Natural killer cell (primary cell): ENCODE measurements at regions not wholly inside any gene's neighbourhood (a gene's known extent, or its start where the extent isn't known, plus 50 kb on each side); places are given as distances from the start of the nearest gene placed in this dataset.

Experiments
- ATAC-seq, 3 donors: fragments of 150-1000 bp in 2 of 3; fragments of 200-7000 bp in 1 of 3; cut with Tn5 transposase; 1 replicate in 1 of 3; 2 replicates in 2 of 3; pipeline ENCODE4 v1.10.0; 2021; ENCODE audit warnings: mild to moderate bottlenecking in 2 of 3, moderate library complexity in 2 of 3
- DNase-seq, 2 donors: peaks; one replicate each; pipeline versions ENCODE4 v3.0.0 to v3.0.0-alpha.2; 2013 to 2021; ENCODE audit warnings: mixed read lengths in 1 of 2
- H3K27ac ChIP-seq: one replicate; pipeline ENCODE4 v1.5.1; 2013; ENCODE audit warnings: mild to moderate bottlenecking, low read length
- H3K27me3 ChIP-seq: one replicate; pipeline ENCODE4 v1.6.1; 2013; ENCODE audit warnings: low read length; ENCODE audit not compliant: control insufficient read depth, insufficient read depth
- H3K36me3 ChIP-seq: one replicate; pipeline ENCODE4 v1.6.1; 2013; ENCODE audit warnings: low read length; ENCODE audit not compliant: control insufficient read depth, insufficient read depth
- H3K4me1 ChIP-seq: one replicate; pipeline ENCODE4 v1.6.1; 2013; ENCODE audit warnings: low read length; ENCODE audit not compliant: control insufficient read depth, insufficient read depth
- H3K4me3 ChIP-seq: one replicate; pipeline ENCODE4 v1.5.1; 2013; ENCODE audit warnings: low read length
- H3K9me3 ChIP-seq: one replicate; pipeline ENCODE4 v1.6.1; 2013; ENCODE audit warnings: low read length; ENCODE audit not compliant: control insufficient read depth, insufficient read depth
- H3K27ac Mint-ChIP-seq, 2 donors: one replicate each; pipeline ENCODE4 v1.8.0; 2022; ENCODE audit warnings: mild to moderate bottlenecking in 2 of 2, mixed read lengths in 2 of 2, moderate library complexity in 1 of 2
- H3K27me3 Mint-ChIP-seq, 2 donors: one replicate each; pipeline ENCODE4 v1.8.0; 2022; ENCODE audit warnings: low read depth in 2 of 2, mixed read lengths in 2 of 2
- H3K36me3 Mint-ChIP-seq: one replicate; pipeline ENCODE4 v1.8.0; 2022; ENCODE audit warnings: mixed read lengths
- H3K4me1 Mint-ChIP-seq, 2 donors: one replicate each; pipeline ENCODE4 v1.8.0; 2022; ENCODE audit warnings: mixed read lengths in 2 of 2
- H3K4me3 Mint-ChIP-seq: one replicate; pipeline ENCODE4 v1.8.0; 2022; ENCODE audit warnings: mild to moderate bottlenecking, moderate library complexity, mixed read lengths
- H3K9me3 Mint-ChIP-seq, 2 donors: one replicate each; pipeline ENCODE4 v1.8.0; 2022; ENCODE audit warnings: mixed read lengths in 2 of 2
- CTCF ChIP-seq: fragments of 200-600 bp; IDR thresholded peaks from one replicate; pipeline ENCODE4 v1.8.0; 2022; ENCODE audit warnings: antibody characterized with exemption
- WGBS: methylation state at CpG from one replicate; pipeline ENCODE4 v1.1.7; 2013; ENCODE audit warnings: missing lambda C conversion rate; ENCODE audit not compliant: insufficient coverage; 5-methylcytosine and 5-hydroxymethylcytosine counted together
- intact Hi-C: fragments of 100-400 bp; cut with micrococcal nuclease; formaldehyde crosslinking; loops from one replicate; pipeline ENCODE4 v1.14.2; 2022

- Mint-ChIP-seq H3K27ac (no peak overlapping the region), H3K27me3 (peaks cover 15 to 42% of the 10 kb centered on the region in 2 donors), H3K4me3 (no peak overlapping the region), H3K36me3 (no peaks in the 10 kb centered on the region), H3K9me3 (no peaks in the 10 kb centered on the region), H3K4me1 (no peaks in the 10 kb centered on the region)
- TF ChIP-seq CTCF: no peak
- H3K9me3 ChIP-seq: peaks cover 6% of the 10 kb centered on the region
- intact Hi-C loops: no loop called here
- no peak for DNase-seq
- H3K27me3 ChIP-seq: no peaks in the 10 kb centered on the region
- H3K27ac ChIP-seq: no peak overlapping the region
- WGBS: 98% methylated on average over 5 of the region's 7 CpGs
- H3K4me3 ChIP-seq: no peak overlapping the region
- H3K36me3 ChIP-seq: no peaks in the 10 kb centered on the region
- H3K4me1 ChIP-seq: no peaks in the 10 kb centered on the region
- ATAC-seq: no peak
Measured at GRCh38 chr15:31964586-31965307, 65.6 kb upstream of the CHRNA7 start.

- Mint-ChIP-seq H3K9me3 (no peaks in the 10 kb centered on the region), H3K4me3 (no peak overlapping the region), H3K27me3 (peaks cover 8 to 45% of the 10 kb centered on the region in 2 donors), H3K36me3 (no peaks in the 10 kb centered on the region), H3K4me1 (peaks cover 3 to 5% of the 10 kb centered on the region in 2 donors), H3K27ac (no peak overlapping the region)
- 84% methylated on average over 4 of the region's 4 CpGs for WGBS
- Histone ChIP-seq H3K4me3 (no peak overlapping the region), H3K4me1 (peaks cover 1% of the 10 kb centered on the region), H3K27ac (no peak overlapping the region), H3K36me3 (no peaks in the 10 kb centered on the region), H3K9me3 (no peaks in the 10 kb centered on the region), H3K27me3 (no peaks in the 10 kb centered on the region)
- intact Hi-C loops: no loop called here
- no peak for DNase-seq
- no peak for TF ChIP-seq CTCF
- ATAC-seq: no peak
Measured at GRCh38 chr15:31970007-31970406, 60.3 kb upstream of the CHRNA7 start.

- intact Hi-C loops: loop anchor here (1.0 kb wide), 1 partner anchor 13 kb away; no protein-coding TSS in a partner anchor
- WGBS: 93% methylated on average over 10 of the region's 10 CpGs
Measured at GRCh38 chr15:31973197-31973596, 57.1 kb upstream of the CHRNA7 start.

More at GRCh38 chr15:31973197-31973596, 57.1 kb upstream of the CHRNA7 start:
- no peak for TF ChIP-seq CTCF
- Mint-ChIP-seq H3K4me3 (no peak overlapping the region), H3K9me3 (no peaks in the 10 kb centered on the region), H3K36me3 (no peaks in the 10 kb centered on the region), H3K27me3 (peaks cover 21 to 44% of the 10 kb centered on the region in 2 donors), H3K4me1 (peaks cover 10 to 11% of the 10 kb centered on the region in 2 donors), H3K27ac (no peak overlapping the region)
- H3K27ac ChIP-seq: no peak overlapping the region
- no peaks in the 10 kb centered on the region for H3K36me3 ChIP-seq
- no peak overlapping the region for H3K4me3 ChIP-seq
- H3K4me1 ChIP-seq: peaks cover 8% of the 10 kb centered on the region
- no peaks in the 10 kb centered on the region for H3K9me3 ChIP-seq
- H3K27me3 ChIP-seq: no peaks in the 10 kb centered on the region
- DNase-seq: no peak
- no peak for ATAC-seq
